ENCODE measurements at regions not wholly inside any gene's neighbourhood (a gene's known extent, or its start where the extent isn't known, plus 50 kb on each side); places are given as distances from the start of the nearest gene placed in this dataset.

GRCh38 chr1:114319418-114319817, 165.7 kb upstream of the SYT6 start:
- Histone ChIP-seq H3K27ac (no peak overlapping the region), H3K9me3 (no peaks in the 10 kb centered on the region), H3K27me3 (replicated peaks; ENCODE audit: insufficient read depth) (no peaks in the 10 kb centered on the region), H3K4me3 (no peak overlapping the region), H3K36me3 (no peaks in the 10 kb centered on the region), H3K4me1 (replicated peaks) (no peaks in the 10 kb centered on the region)
- TF ChIP-seq POLR2AphosphoS5 (IDR thresholded peaks at IDR 0.05) (no peak), POLR2A (IDR thresholded peaks at IDR 0.05) (no peak)
- TF ChIP-seq, protein P1, sequence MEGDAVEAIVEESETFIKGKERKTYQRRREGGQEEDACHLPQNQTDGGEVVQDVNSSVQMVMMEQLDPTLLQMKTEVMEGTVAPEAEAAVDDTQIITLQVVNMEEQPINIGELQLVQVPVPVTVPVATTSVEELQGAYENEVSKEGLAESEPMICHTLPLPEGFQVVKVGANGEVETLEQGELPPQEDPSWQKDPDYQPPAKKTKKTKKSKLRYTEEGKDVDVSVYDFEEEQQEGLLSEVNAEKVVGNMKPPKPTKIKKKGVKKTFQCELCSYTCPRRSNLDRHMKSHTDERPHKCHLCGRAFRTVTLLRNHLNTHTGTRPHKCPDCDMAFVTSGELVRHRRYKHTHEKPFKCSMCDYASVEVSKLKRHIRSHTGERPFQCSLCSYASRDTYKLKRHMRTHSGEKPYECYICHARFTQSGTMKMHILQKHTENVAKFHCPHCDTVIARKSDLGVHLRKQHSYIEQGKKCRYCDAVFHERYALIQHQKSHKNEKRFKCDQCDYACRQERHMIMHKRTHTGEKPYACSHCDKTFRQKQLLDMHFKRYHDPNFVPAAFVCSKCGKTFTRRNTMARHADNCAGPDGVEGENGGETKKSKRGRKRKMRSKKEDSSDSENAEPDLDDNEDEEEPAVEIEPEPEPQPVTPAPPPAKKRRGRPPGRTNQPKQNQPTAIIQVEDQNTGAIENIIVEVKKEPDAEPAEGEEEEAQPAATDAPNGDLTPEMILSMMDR (IDR thresholded peaks at IDR 0.05), result no peak
- WGBS, result 59% methylated on average over 3 of the region's 3 CpGs
- DNase-seq (ENCODE audit: low spot score), result no peak
- intact Hi-C loops (cut with DNase I), result no loop called here

- Histone ChIP-seq H3K4me1 (replicated peaks) (no peaks in the 10 kb centered on the region), H3K27ac (no peak overlapping the region), H3K9me3 (no peaks in the 10 kb centered on the region), H3K4me3 (no peak overlapping the region), H3K36me3 (no peaks in the 10 kb centered on the region), H3K27me3 (replicated peaks; ENCODE audit: insufficient read depth) (no peaks in the 10 kb centered on the region)
- TF ChIP-seq POLR2AphosphoS5 (IDR thresholded peaks at IDR 0.05) (no peak), POLR2A (IDR thresholded peaks at IDR 0.05) (no peak)
- TF ChIP-seq, protein P1 (IDR thresholded peaks at IDR 0.05), result no peak
- DNase-seq (ENCODE audit: low spot score), result no peak
- intact Hi-C loops (cut with DNase I), result no loop called here
- WGBS, result 87% methylated on average over 2 of the region's 2 CpGs
Observed at GRCh38 chr1:114318961-114319360, 165.3 kb upstream of the SYT6 start.

DNA sequence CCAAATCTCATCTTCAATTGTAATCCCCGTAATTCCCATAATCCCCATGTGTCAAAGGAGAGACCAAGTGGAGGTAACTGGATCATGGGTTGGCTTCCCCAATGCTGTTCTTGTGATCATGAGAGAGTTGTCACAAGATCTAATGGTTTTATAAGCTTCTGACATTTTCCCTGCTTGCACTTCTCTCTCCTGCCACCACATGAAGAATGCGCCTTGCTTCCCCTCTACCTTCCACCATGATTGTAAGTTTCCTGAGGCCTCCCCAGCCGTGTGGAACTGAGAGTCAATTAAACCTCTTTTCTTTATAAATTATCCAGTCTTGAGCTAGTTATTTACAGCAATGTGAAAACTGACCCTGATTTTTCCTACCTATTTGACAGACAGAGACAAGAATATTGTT, 162.5 kb upstream of the SYT6 start:
- TF ChIP-seq POLR2A (IDR thresholded peaks at IDR 0.05), result no peak
- no peak for TF ChIP-seq POLR2AphosphoS5 (IDR thresholded peaks at IDR 0.05)
- TF ChIP-seq, protein P1 (IDR thresholded peaks at IDR 0.05), result no peak
- no peak overlapping the region for H3K4me3 ChIP-seq
- no peaks in the 10 kb centered on the region for H3K36me3 ChIP-seq
- H3K27ac ChIP-seq, result no peak overlapping the region
- 87% methylated on average over 3 of the region's 3 CpGs for WGBS
- no peaks in the 10 kb centered on the region for H3K4me1 ChIP-seq (replicated peaks)
- no peaks in the 10 kb centered on the region for H3K9me3 ChIP-seq
- DNase-seq (ENCODE audit: low spot score), result no peak
- no peaks in the 10 kb centered on the region for H3K27me3 ChIP-seq (replicated peaks; ENCODE audit: insufficient read depth)
- intact Hi-C loops (cut with DNase I), result no loop called here

DNA sequence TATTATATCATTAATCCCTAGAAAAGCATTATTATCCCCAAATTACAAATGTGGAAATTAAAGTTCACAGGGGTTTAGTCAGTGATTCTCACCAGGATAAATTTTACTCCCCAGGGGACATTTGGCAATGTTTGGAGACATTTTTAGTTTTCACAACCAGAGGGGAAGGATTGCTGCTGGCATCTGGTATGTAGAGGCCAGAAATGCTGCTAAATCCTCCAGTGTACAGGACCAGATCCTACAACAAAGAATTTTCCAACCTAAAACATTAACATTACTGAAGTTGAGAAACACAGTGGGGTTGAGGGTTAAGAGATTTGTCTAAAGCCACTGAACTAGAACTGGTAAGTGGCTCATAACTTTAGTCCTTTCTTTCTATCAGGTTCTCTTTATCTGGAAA, 162.0 kb upstream of the SYT6 start:
- H3K4me1 ChIP-seq (replicated peaks), result no peaks in the 10 kb centered on the region
- intact Hi-C loops (cut with DNase I), result no loop called here
- TF ChIP-seq POLR2AphosphoS5 (IDR thresholded peaks at IDR 0.05), result no peak
- TF ChIP-seq, protein P1 (IDR thresholded peaks at IDR 0.05), result no peak
- TF ChIP-seq POLR2A (IDR thresholded peaks at IDR 0.05), result no peak
- H3K27me3 ChIP-seq (replicated peaks; ENCODE audit: insufficient read depth), result no peaks in the 10 kb centered on the region
- no peak overlapping the region for H3K27ac ChIP-seq
- H3K36me3 ChIP-seq, result no peaks in the 10 kb centered on the region
- DNase-seq (ENCODE audit: low spot score), result no peak
- H3K4me3 ChIP-seq, result no peak overlapping the region
- H3K9me3 ChIP-seq, result no peaks in the 10 kb centered on the region

GRCh38 chr1:114314576-114314975, 160.9 kb upstream of the SYT6 start:
- TF ChIP-seq, protein P1 (IDR thresholded peaks at IDR 0.05), result no peak
- no peak for TF ChIP-seq POLR2A (IDR thresholded peaks at IDR 0.05)
- TF ChIP-seq POLR2AphosphoS5 (IDR thresholded peaks at IDR 0.05), result no peak
- H3K27ac ChIP-seq, result no peak overlapping the region

More at GRCh38 chr1:114314576-114314975, 160.9 kb upstream of the SYT6 start:
- WGBS, result 90% methylated on average over 3 of the region's 3 CpGs
- no peaks in the 10 kb centered on the region for H3K27me3 ChIP-seq (replicated peaks; ENCODE audit: insufficient read depth)
- intact Hi-C loops (cut with DNase I), result no loop called here
- H3K9me3 ChIP-seq, result no peaks in the 10 kb centered on the region
- H3K36me3 ChIP-seq, result no peaks in the 10 kb centered on the region
- no peak overlapping the region for H3K4me3 ChIP-seq
- DNase-seq (ENCODE audit: low spot score), result no peak
- no peaks in the 10 kb centered on the region for H3K4me1 ChIP-seq (replicated peaks)

All from prostate gland (tissue), 2 donors.